ENCODE measurements at regions not wholly inside any gene's neighbourhood (a gene's known extent, or its start where the extent isn't known, plus 50 kb on each side); places are given as distances from the start of the nearest gene placed in this dataset.

GRCh38 chr1:192418552-192419285, 101.9 kb downstream of the RGS21 start:
- DNase-seq (ENCODE audit: low read depth), result peak; percentile 15
- no peak overlapping the region for H3K4me3 ChIP-seq (ENCODE audit: low read depth, low read length)
- no peak for TF ChIP-seq CTCF (IDR thresholded peaks at IDR 0.05; ENCODE audit: control insufficient read depth, extremely low read depth, insufficient read depth)

- TF ChIP-seq CTCF (IDR thresholded peaks at IDR 0.05; ENCODE audit: control insufficient read depth, extremely low read depth, insufficient read depth), result no peak
- no peak overlapping the region for H3K4me3 ChIP-seq (ENCODE audit: low read depth, low read length)
- DNase-seq (ENCODE audit: low read depth), result no peak
Observed at GRCh38 chr1:192430644-192431043, 113.9 kb downstream of the RGS21 start.

GRCh38 chr1:192435704-192436103, 118.9 kb downstream of the RGS21 start:
- DNase-seq (ENCODE audit: low read depth), result no peak
- TF ChIP-seq CTCF (IDR thresholded peaks at IDR 0.05; ENCODE audit: control insufficient read depth, extremely low read depth, insufficient read depth), result no peak
- no peak overlapping the region for H3K4me3 ChIP-seq (ENCODE audit: low read depth, low read length)

GRCh38 chr1:192436441-192437078, 119.8 kb downstream of the RGS21 start:
- no peak overlapping the region for H3K4me3 ChIP-seq (ENCODE audit: low read depth, low read length)
- no peak for TF ChIP-seq CTCF (IDR thresholded peaks at IDR 0.05; ENCODE audit: control insufficient read depth, extremely low read depth, insufficient read depth)
- no peak for DNase-seq (ENCODE audit: low read depth)

- DNase-seq (ENCODE audit: low read depth), result no peak
- H3K4me3 ChIP-seq (ENCODE audit: low read depth, low read length), result no peak overlapping the region
- TF ChIP-seq CTCF (IDR thresholded peaks at IDR 0.05; ENCODE audit: control insufficient read depth, extremely low read depth, insufficient read depth), result no peak
Observed at GRCh38 chr1:192438737-192439136, 121.9 kb downstream of the RGS21 start.

- DNase-seq (ENCODE audit: low read depth), result no peak
- TF ChIP-seq CTCF (IDR thresholded peaks at IDR 0.05; ENCODE audit: control insufficient read depth, extremely low read depth, insufficient read depth), result no peak
Observed at GRCh38 chr1:192439373-192440025, 122.7 kb downstream of the RGS21 start.

More at GRCh38 chr1:192439373-192440025, 122.7 kb downstream of the RGS21 start:
- H3K4me3 ChIP-seq (ENCODE audit: low read depth, low read length), result no peak overlapping the region

Measured in LNCaP clone FGC (cell line).